HL-60 (cell line): ENCODE measurements at regions not wholly inside any gene's neighbourhood (a gene's known extent, or its start where the extent isn't known, plus 50 kb on each side); places are given as distances from the start of the nearest gene placed in this dataset.

Experiments used
- POLR2AphosphoS5 ChIP-seq: IDR thresholded peaks from 2 replicates; pipeline ENCODE4 v1.6.1; 2012; ENCODE audit warnings: low read depth
- TF ChIP-seq, protein P1 (sequence below): IDR thresholded peaks from one replicate; pipeline ENCODE4 v1.5.1; 2011; ENCODE audit warnings: low read length, control low read depth, inconsistent platforms; ENCODE audit not compliant: insufficient read depth
- TF ChIP-seq, protein P2 (sequence below): IDR thresholded peaks from 2 replicates; pipeline ENCODE4 v1.6.1; 2012; ENCODE audit warnings: low read depth; ENCODE audit not compliant: insufficient replicate concordance

DNA sequence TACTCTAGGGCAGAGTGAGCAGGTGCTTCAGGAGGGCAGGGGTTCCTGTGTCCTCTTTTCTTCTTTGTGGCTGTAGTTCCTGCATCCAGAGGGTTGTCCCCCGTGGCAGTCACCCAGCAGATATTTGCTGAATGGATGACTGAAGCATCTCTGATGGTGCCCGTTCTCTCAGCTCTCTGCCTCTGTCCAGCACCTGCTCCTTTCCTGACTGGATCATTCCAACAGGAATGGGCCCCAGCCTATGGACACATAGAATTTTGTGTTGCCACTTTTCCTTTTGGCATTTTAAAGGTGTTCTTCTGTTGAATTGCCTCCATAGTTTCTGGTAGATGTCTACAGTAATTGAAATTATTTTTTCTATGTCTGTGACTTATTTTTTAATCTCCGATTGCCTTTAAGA, 372.5 kb upstream of the C1orf174 start:
- no peak for TF ChIP-seq POLR2AphosphoS5
- TF ChIP-seq, protein P1, sequence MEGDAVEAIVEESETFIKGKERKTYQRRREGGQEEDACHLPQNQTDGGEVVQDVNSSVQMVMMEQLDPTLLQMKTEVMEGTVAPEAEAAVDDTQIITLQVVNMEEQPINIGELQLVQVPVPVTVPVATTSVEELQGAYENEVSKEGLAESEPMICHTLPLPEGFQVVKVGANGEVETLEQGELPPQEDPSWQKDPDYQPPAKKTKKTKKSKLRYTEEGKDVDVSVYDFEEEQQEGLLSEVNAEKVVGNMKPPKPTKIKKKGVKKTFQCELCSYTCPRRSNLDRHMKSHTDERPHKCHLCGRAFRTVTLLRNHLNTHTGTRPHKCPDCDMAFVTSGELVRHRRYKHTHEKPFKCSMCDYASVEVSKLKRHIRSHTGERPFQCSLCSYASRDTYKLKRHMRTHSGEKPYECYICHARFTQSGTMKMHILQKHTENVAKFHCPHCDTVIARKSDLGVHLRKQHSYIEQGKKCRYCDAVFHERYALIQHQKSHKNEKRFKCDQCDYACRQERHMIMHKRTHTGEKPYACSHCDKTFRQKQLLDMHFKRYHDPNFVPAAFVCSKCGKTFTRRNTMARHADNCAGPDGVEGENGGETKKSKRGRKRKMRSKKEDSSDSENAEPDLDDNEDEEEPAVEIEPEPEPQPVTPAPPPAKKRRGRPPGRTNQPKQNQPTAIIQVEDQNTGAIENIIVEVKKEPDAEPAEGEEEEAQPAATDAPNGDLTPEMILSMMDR = no peak
- TF ChIP-seq, protein P2, sequence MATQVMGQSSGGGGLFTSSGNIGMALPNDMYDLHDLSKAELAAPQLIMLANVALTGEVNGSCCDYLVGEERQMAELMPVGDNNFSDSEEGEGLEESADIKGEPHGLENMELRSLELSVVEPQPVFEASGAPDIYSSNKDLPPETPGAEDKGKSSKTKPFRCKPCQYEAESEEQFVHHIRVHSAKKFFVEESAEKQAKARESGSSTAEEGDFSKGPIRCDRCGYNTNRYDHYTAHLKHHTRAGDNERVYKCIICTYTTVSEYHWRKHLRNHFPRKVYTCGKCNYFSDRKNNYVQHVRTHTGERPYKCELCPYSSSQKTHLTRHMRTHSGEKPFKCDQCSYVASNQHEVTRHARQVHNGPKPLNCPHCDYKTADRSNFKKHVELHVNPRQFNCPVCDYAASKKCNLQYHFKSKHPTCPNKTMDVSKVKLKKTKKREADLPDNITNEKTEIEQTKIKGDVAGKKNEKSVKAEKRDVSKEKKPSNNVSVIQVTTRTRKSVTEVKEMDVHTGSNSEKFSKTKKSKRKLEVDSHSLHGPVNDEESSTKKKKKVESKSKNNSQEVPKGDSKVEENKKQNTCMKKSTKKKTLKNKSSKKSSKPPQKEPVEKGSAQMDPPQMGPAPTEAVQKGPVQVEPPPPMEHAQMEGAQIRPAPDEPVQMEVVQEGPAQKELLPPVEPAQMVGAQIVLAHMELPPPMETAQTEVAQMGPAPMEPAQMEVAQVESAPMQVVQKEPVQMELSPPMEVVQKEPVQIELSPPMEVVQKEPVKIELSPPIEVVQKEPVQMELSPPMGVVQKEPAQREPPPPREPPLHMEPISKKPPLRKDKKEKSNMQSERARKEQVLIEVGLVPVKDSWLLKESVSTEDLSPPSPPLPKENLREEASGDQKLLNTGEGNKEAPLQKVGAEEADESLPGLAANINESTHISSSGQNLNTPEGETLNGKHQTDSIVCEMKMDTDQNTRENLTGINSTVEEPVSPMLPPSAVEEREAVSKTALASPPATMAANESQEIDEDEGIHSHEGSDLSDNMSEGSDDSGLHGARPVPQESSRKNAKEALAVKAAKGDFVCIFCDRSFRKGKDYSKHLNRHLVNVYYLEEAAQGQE = no peak
